Erythroblast (primary cell): ENCODE measurements at regions not wholly inside any gene's neighbourhood (a gene's known extent, or its start where the extent isn't known, plus 50 kb on each side); places are given as distances from the start of the nearest gene placed in this dataset.
A peak's percentile ranks its signal among the peaks of the same experiment; 100 is the strongest.

Source experiments
- DNase-seq, 2 experiments: peaks; one replicate each; lab custom pipeline; 2025; lab: John Stamatoyannopoulos, UW
- GATA1 ChIP-seq: IDR thresholded peaks from 2 replicates; pipeline ENCODE4 v1.6.1; 2011; ENCODE audit warnings: low read depth, mild to moderate bottlenecking, control low read depth, low read length, moderate library complexity
- POLR2A ChIP-seq: IDR thresholded peaks from 2 replicates; pipeline ENCODE4 v1.6.1; 2011; ENCODE audit warnings: mild to moderate bottlenecking, low read length

GRCh38 chr18:27673861-27674260, 488.8 kb upstream of the CHST9 start:
- no peak for DNase-seq
- no peak for TF ChIP-seq POLR2A
- no peak for TF ChIP-seq GATA1

DNA sequence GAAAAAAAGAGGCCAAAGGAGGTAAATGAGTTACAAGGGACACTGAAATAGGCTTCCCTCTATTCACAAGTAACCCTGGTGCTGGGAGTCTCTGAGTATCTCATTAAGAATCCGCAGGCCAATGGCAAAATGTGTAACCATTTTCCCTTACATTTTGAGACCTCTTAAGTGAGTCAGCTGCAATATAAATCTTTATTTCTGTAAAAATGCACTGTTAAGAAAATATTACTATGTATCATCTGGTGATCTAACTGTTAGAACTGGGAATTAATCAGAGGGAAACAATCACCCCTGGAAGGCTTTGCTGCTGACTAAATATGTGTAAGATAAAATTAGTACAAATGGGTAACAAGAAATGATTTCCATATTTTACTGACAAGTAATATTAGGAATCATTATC, 483.1 kb upstream of the CHST9 start:
- TF ChIP-seq POLR2A (no peak), GATA1 (no peak)
- DNase-seq: no peak

GRCh38 chr18:27667064-27667463, 482.0 kb upstream of the CHST9 start:
- DNase-seq: no peak
- TF ChIP-seq GATA1 (no peak), POLR2A (no peak)

DNA sequence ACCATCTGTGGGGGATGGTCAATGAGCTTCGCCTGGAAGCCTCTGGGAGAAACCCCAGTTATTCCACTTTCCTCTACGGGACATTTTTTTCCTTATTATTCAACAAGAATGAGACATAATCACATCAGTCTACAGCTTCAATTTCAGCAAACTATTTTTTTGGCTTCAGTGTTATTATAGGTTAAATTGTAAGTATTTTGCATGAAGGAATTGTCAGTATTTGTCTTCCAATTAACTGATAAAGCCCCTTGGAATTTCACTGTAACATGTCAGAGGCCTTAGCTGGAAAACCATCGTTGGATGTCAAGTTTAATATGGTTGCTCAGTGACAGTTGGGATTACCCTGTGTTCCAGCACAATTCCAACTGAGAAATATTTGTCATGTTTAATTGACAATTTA, 480.9 kb upstream of the CHST9 start:
- no peak for DNase-seq
- TF ChIP-seq POLR2A (no peak), GATA1 (no peak)

DNA sequence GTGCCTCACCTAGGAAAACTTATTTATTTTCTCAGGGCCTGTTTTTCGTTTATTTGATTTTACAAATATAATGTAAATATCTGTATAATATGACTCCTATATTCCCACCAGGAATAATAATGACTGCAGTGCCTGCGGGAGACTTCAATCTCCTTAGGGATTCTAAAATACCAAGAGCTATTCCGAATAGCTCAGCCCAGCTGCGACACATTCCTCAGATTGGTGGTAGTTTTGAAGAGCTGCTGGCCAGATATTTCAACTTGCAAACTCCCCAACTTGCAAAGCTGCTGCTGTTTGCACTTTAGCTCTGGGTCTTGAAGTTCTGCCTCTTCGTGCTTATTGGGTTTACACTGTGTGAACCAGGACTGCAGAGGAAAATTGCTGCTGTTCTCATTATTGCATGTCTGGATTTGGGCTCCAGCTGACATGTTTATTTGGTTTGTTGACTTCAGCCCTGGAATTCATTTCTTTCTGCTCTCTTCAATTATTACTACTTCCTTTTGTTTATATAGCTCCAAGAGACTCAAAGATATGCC, 480.2 kb upstream of the CHST9 start:
- no peak for TF ChIP-seq GATA1
- TF ChIP-seq POLR2A: no peak

GRCh38 chr18:27662949-27663348, 477.8 kb upstream of the CHST9 start:
- no peak for DNase-seq
- no peak for TF ChIP-seq POLR2A
- no peak for TF ChIP-seq GATA1

More for the DNA sequence above, 480.2 kb upstream of the CHST9 start:
- no peak for DNase-seq

DNA sequence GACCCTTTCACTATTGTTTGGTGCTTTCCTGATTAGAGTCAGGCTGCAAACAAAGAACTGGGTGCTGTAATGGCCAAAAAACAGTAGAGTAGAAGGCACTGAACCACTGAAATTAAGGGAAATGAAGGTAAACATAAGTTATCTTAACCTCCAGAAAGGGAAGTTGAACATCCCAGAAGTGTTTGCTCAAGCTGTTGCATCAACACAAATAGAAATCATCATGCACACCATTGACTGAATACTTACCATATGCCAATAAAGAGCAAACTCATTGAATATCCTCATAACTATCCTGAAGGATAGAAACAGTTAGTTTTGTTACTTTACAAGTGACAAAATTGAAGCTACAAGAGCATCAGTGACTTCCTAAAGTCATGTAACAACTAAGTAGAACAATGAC, 477.4 kb upstream of the CHST9 start:
- DNase-seq: no peak
- TF ChIP-seq GATA1 (no peak), POLR2A (no peak)

DNA sequence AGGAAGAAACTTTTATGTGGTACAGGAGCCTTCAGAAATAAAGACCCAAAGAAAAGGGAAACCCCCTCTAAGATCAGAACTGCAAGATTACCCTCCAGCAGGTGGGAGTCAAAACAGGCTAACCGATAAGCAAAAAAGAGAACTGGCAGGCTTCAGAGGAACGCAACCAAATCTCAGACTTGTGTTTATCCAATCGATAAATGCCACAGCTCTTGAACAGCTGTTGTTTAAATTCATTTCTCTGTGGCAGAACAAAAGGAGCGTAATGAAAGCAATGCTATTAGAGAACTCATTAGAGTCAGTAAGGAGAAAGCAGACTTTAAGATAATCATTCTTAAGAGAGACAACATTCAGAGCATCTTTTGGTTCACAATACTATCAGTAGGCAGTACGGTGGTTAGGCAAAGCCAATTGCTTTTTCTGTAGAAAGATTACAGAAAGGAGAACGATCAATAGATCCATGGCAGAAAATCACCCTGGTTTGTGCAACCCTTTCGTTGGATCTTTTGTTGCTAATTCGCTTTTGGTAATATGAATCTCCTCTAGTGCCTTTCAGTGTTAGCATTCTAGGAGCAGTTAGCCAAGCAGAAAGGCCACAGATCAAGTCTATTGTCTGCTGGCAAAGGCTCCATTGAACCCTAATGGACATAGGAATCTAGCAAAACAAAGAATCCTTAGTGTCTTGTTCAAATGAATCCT, 476.4 kb upstream of the CHST9 start:
- no peak for DNase-seq

DNA sequence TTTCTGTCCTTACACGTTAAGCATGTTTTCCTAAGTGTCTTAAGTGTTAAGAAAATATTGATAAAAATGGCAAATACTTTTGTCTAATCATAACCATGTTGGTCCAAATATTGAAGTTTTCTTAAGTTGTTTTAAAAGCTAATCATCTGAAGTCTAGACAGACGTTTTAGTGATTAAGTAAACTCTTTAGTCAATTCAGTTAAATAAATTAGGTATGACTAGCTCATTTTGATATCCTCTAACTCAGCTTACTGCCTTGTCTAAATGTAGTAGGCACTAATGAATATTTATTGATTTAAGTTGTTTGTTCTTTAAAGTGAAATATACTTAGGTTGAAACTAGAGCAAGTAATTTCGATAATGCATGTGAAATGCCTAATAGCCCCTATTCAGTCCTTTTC, 471.8 kb upstream of the CHST9 start:
- no peak for TF ChIP-seq GATA1
- TF ChIP-seq POLR2A: no peak
- DNase-seq: no peak

More for the DNA sequence above, 476.4 kb upstream of the CHST9 start:
- TF ChIP-seq POLR2A (no peak), GATA1 (no peak)

DNA sequence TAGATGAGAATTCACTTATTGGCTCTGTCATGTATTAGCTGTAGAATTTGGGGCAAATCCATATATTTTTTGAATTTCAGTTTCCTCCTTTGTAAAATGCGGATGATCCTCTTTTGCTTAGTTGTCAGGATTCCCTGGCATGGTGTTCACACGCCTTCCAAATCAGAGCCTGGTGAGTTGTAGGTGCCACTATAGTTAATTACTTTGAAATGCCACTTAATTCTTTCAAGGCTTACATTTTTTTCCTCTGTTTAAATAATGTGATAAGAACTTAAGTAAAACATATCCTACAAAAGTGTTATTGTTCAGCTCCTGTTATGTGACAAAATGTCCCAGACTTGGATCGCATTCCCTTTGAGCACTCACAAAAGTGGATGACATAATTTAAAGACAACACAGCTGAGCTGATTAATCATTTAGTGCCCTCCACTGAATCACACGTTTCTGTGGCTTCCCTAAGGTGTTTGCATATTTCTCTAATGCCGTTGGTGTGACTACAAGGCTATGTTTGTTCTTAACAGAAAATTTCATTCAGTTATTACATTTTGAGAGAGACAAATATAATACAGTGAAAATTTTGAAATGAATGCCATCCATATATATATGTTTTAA, 471.2 kb upstream of the CHST9 start:
- DNase-seq: no peak
- TF ChIP-seq GATA1: no peak
- no peak for TF ChIP-seq POLR2A

GRCh38 chr18:27653247-27653646, 468.1 kb upstream of the CHST9 start:
- DNase-seq: no peak
- TF ChIP-seq POLR2A: no peak
- TF ChIP-seq GATA1: no peak

- no peak for DNase-seq
- TF ChIP-seq POLR2A: no peak
- TF ChIP-seq GATA1: no peak
These were observed 467.5 kb upstream of the CHST9 start for GRCh38 chr18:27652480-27653121.

GRCh38 chr18:27649621-27650020, 464.5 kb upstream of the CHST9 start:
- TF ChIP-seq GATA1: no peak
- TF ChIP-seq POLR2A: no peak
- no peak for DNase-seq

- peak in 1 of 2 experiments; percentile 8 for DNase-seq
These were observed 460.8 kb upstream of the CHST9 start for GRCh38 chr18:27645929-27646328.

More at GRCh38 chr18:27645929-27646328, 460.8 kb upstream of the CHST9 start:
- no peak for TF ChIP-seq GATA1
- TF ChIP-seq POLR2A: no peak
